ENCODE measurements at regions not wholly inside any gene's neighbourhood (a gene's known extent, or its start where the extent isn't known, plus 50 kb on each side); places are given as distances from the start of the nearest gene placed in this dataset.

- Histone ChIP-seq H3K4me3 (ENCODE audit: insufficient read depth, low read length) (no peak overlapping the region), H3K27me3 (ENCODE audit: insufficient read depth, low read length) (peaks cover 12% of the 10 kb centered on the region), H2AFZ (ENCODE audit: low read length) (no peak overlapping the region), H4K20me1 (ENCODE audit: insufficient read depth, low read length) (peaks cover 3% of the 10 kb centered on the region), H3K9me3 (ENCODE audit: low read depth, low read length) (no peaks in the 10 kb centered on the region), H3K79me2 (ENCODE audit: insufficient read depth, low read length) (no peaks in the 10 kb centered on the region), H3K4me2 (ENCODE audit: insufficient read depth, low read length) (no peak overlapping the region), H3K36me3 (ENCODE audit: insufficient read depth, low read length) (no peaks in the 10 kb centered on the region), H3K4me1 (ENCODE audit: insufficient read depth, low read length) (no peaks in the 10 kb centered on the region), H3K27ac (ENCODE audit: low read depth, low read length) (no peak overlapping the region)
- DNase-seq (ENCODE audit: insufficient read length, low spot score, missing footprints) = peak; percentile 78
- TF ChIP-seq, protein P1, sequence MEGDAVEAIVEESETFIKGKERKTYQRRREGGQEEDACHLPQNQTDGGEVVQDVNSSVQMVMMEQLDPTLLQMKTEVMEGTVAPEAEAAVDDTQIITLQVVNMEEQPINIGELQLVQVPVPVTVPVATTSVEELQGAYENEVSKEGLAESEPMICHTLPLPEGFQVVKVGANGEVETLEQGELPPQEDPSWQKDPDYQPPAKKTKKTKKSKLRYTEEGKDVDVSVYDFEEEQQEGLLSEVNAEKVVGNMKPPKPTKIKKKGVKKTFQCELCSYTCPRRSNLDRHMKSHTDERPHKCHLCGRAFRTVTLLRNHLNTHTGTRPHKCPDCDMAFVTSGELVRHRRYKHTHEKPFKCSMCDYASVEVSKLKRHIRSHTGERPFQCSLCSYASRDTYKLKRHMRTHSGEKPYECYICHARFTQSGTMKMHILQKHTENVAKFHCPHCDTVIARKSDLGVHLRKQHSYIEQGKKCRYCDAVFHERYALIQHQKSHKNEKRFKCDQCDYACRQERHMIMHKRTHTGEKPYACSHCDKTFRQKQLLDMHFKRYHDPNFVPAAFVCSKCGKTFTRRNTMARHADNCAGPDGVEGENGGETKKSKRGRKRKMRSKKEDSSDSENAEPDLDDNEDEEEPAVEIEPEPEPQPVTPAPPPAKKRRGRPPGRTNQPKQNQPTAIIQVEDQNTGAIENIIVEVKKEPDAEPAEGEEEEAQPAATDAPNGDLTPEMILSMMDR (IDR thresholded peaks at IDR 0.05; ENCODE audit: extremely low read depth, low read depth, low read length) = no peak
Observed at GRCh38 chr11:70603114-70603755, 204.9 kb downstream of the CTTN start.

DNA sequence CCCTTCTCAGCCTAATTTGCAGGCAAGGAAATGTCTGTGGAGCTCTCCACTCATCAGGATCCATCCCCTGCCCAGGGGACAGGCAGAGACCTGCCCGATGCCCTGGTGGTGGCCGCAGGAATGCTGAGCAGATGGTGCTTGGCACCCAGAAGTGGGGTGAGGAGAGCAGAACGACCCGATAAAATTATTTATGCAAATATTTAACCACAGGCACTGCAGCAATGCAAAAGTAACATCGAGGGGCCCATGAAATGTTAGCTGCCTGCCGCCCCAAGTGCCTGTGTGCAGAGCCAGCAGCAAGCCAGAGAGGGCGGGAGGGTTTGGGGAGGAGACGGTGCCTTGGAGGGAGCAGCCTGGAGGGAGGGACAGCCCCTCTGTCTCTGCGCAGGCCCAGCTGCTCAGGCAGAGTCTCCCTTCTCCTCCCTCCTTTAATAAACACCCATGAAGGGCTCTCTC lies 205.5 kb downstream of the CTTN start:
- Histone ChIP-seq H3K79me2 (ENCODE audit: insufficient read depth, low read length) (no peaks in the 10 kb centered on the region), H3K9me3 (ENCODE audit: low read depth, low read length) (no peaks in the 10 kb centered on the region), H3K4me2 (ENCODE audit: insufficient read depth, low read length) (no peak overlapping the region), H4K20me1 (ENCODE audit: insufficient read depth, low read length) (peaks cover 3% of the 10 kb centered on the region), H3K4me3 (ENCODE audit: insufficient read depth, low read length) (no peak overlapping the region), H2AFZ (ENCODE audit: low read length) (no peak overlapping the region), H3K27ac (ENCODE audit: low read depth, low read length) (no peak overlapping the region), H3K36me3 (ENCODE audit: insufficient read depth, low read length) (no peaks in the 10 kb centered on the region), H3K4me1 (ENCODE audit: insufficient read depth, low read length) (peaks cover 4% of the 10 kb centered on the region), H3K27me3 (ENCODE audit: insufficient read depth, low read length) (peaks cover 13% of the 10 kb centered on the region)
- TF ChIP-seq, protein P1 (IDR thresholded peaks at IDR 0.05; ENCODE audit: extremely low read depth, low read depth, low read length) = no peak
- DNase-seq (ENCODE audit: insufficient read length, low spot score, missing footprints) = peak; percentile 79

DNA sequence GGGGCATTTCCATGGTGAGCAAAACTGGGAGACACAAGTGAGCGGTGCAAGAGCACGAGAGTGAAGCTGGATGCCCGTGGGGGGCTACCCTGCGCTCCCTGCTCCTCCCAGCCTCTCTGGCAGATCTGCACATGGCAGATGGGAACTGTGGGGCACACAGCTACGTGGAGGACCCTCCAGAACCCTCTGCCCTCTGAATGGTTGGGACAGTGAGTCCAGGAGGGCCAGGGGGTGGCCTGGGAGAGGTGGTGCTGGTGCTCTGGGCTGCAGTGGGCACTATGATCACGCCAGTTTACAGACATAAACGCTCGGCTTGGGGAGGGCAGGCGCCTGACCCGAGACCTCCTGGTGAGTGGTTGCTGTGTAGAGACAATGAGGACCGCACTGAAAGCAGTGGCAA lies 205.9 kb downstream of the CTTN start:
- Histone ChIP-seq H3K36me3 (ENCODE audit: insufficient read depth, low read length) (no peaks in the 10 kb centered on the region), H3K27ac (ENCODE audit: low read depth, low read length) (no peak overlapping the region), H2AFZ (ENCODE audit: low read length) (no peak overlapping the region), H3K4me1 (ENCODE audit: insufficient read depth, low read length) (peaks cover 8% of the 10 kb centered on the region), H3K79me2 (ENCODE audit: insufficient read depth, low read length) (no peaks in the 10 kb centered on the region), H3K4me2 (ENCODE audit: insufficient read depth, low read length) (no peak overlapping the region), H4K20me1 (ENCODE audit: insufficient read depth, low read length) (peaks cover 3% of the 10 kb centered on the region), H3K27me3 (ENCODE audit: insufficient read depth, low read length) (peaks cover 16% of the 10 kb centered on the region), H3K9me3 (ENCODE audit: low read depth, low read length) (no peaks in the 10 kb centered on the region), H3K4me3 (ENCODE audit: insufficient read depth, low read length) (no peak overlapping the region)
- TF ChIP-seq, protein P1 (IDR thresholded peaks at IDR 0.05; ENCODE audit: extremely low read depth, low read depth, low read length) = no peak
- DNase-seq (ENCODE audit: insufficient read length, low spot score, missing footprints) = peak; percentile 67

GRCh38 chr11:70604630-70605467 lies 206.5 kb downstream of the CTTN start:
- Histone ChIP-seq H3K27ac (ENCODE audit: low read depth, low read length) (no peak overlapping the region), H3K79me2 (ENCODE audit: insufficient read depth, low read length) (no peaks in the 10 kb centered on the region), H2AFZ (ENCODE audit: low read length) (no peak overlapping the region), H3K9me3 (ENCODE audit: low read depth, low read length) (no peaks in the 10 kb centered on the region), H3K4me3 (ENCODE audit: insufficient read depth, low read length) (no peak overlapping the region), H3K4me2 (ENCODE audit: insufficient read depth, low read length) (no peak overlapping the region), H3K27me3 (ENCODE audit: insufficient read depth, low read length) (peaks cover 20% of the 10 kb centered on the region), H3K36me3 (ENCODE audit: insufficient read depth, low read length) (no peaks in the 10 kb centered on the region), H4K20me1 (ENCODE audit: insufficient read depth, low read length) (peaks cover 3% of the 10 kb centered on the region), H3K4me1 (ENCODE audit: insufficient read depth, low read length) (peaks cover 8% of the 10 kb centered on the region)
- peak; percentile 93 for DNase-seq (ENCODE audit: insufficient read length, low spot score, missing footprints)
- TF ChIP-seq, protein P1 (IDR thresholded peaks at IDR 0.05; ENCODE audit: extremely low read depth, low read depth, low read length) = no peak

Measured in osteoblast (primary cell).